ENCODE measurements at regions not wholly inside any gene's neighbourhood (a gene's known extent, or its start where the extent isn't known, plus 50 kb on each side); places are given as distances from the start of the nearest gene placed in this dataset.

DNA sequence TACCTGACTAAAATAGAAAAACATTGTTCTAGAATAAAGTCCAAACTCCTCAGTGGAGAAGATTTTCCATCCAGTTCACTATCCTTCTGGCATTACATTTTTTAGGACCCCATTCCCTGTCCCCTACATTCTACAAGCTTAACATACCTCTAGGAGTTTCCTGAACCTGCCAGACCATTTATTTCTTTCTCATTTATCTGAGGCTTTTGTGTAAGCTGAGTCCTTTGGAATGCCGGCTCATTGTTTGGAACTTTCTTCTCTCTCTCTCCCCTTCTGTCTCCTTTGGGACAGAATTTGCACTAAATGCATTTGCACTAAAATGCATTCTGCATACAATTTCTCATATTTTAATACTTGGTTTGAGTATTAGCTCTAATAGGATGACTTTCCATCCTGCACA, 393.0 kb upstream of the ANO3 start:
- TF ChIP-seq CTCF (IDR thresholded peaks at IDR 0.05) = no peak

- no peak for TF ChIP-seq CTCF (IDR thresholded peaks at IDR 0.05)
These were observed 392.2 kb upstream of the ANO3 start for GRCh38 chr11:25939691-25940090.

GRCh38 chr11:25941353-25941752, 390.6 kb upstream of the ANO3 start:
- TF ChIP-seq CTCF (IDR thresholded peaks at IDR 0.05) = no peak

DNA sequence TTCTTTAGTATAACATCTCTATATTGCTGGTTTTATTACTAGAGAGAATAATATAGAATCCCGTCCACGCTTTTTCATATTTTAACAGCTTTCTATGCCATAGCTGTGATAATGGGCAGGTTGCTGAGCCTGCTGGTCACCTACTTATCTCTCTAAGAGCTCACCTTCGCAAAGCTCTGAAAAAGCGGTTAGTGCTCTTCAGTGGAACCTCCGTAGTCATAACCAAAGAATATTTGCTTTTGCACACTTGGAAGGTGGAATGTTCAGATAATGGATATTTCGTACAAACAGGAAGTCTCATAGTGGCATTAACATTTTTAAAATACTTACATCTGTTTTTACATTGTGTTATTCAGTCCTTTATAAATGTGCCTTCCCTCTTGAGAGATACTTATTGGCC, 388.9 kb upstream of the ANO3 start:
- no peak for TF ChIP-seq CTCF (IDR thresholded peaks at IDR 0.05)

GRCh38 chr11:25943777-25944661, 387.9 kb upstream of the ANO3 start:
- no peak for TF ChIP-seq CTCF (IDR thresholded peaks at IDR 0.05)

DNA sequence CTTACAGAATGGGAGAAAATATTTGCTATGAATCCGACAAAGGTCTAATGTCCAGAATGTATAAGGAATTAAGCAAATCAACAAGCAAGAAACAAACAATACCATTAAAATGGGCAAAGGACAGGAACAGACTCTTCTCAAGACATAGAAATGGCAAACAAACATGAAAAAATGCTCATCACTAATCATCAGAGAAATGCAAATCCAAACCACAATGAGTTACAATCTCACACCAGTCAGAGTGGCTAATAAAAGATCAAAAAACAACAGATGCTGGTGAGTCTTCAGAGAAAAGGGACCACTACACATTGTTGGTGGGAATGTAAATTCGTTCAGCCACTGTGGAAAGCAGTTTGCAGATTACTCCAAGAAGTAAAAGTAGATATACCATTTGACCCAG, 382.0 kb upstream of the ANO3 start:
- no peak for TF ChIP-seq CTCF (IDR thresholded peaks at IDR 0.05)

DNA sequence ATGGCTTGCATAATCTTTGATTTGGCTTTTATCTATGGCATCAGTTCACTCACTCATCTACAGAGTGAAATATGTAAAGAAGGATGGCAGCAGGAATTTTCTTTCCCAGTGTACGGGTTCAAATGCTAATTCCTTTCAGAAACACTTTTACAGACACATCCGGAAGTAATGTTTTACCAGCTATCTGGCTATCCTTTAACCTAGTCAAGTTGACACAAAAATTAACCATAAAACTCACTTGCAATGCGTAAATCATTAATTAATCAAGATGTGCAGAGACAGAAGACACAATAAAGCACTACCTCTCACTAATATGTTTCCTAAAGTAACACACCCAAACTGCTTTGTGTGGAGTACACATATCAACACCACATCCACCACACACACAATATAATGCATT, 378.9 kb upstream of the ANO3 start:
- no peak for TF ChIP-seq CTCF (IDR thresholded peaks at IDR 0.05)
